HEK293 (cell line): ENCODE measurements at regions not wholly inside any gene's neighbourhood (a gene's known extent, or its start where the extent isn't known, plus 50 kb on each side); places are given as distances from the start of the nearest gene placed in this dataset.

ENCODE experiments used
- HOXA7 ChIP-seq: sonication (generic); formaldehyde crosslinking; IDR thresholded peaks from 2 replicates; pipeline ENCODE4 v1.8.1; 2022; ENCODE audit warnings: missing genetic modification reagents, borderline replicate concordance
- PRDM10 ChIP-seq: fragments of 450-650 bp; formaldehyde crosslinking; IDR thresholded peaks from 2 replicates; pipeline ENCODE4 v1.5.1; 2016; ENCODE audit warnings: missing biosample characterization, missing genetic modification characterization
- REST ChIP-seq: fragments of 450-650 bp; formaldehyde crosslinking; IDR thresholded peaks from 2 replicates; pipeline ENCODE4 v1.5.1; 2016; ENCODE audit warnings: missing biosample characterization, missing genetic modification characterization
- ZNF777 ChIP-seq: fragments of 450-650 bp; formaldehyde crosslinking; IDR thresholded peaks from 2 replicates; pipeline ENCODE4 v1.5.1; 2017; ENCODE audit warnings: missing biosample characterization, missing genetic modification characterization, borderline replicate concordance

GRCh38 chr12:18970603-18971002 lies 158.9 kb upstream of the PLEKHA5 start:
- TF ChIP-seq ZNF777 (tag by site-specific recombination) (no peak), REST (tag by site-specific recombination) (no peak), HOXA7 (no peak), PRDM10 (tag by site-specific recombination) (no peak)
